ENCODE measurements at regions not wholly inside any gene's neighbourhood (a gene's known extent, or its start where the extent isn't known, plus 50 kb on each side); places are given as distances from the start of the nearest gene placed in this dataset.
"Not testable (repeated sequence)": the region's sequence is repeated elsewhere in the genome, so short reads cannot be mapped to it uniquely, and the experiment has no call there.

DNA sequence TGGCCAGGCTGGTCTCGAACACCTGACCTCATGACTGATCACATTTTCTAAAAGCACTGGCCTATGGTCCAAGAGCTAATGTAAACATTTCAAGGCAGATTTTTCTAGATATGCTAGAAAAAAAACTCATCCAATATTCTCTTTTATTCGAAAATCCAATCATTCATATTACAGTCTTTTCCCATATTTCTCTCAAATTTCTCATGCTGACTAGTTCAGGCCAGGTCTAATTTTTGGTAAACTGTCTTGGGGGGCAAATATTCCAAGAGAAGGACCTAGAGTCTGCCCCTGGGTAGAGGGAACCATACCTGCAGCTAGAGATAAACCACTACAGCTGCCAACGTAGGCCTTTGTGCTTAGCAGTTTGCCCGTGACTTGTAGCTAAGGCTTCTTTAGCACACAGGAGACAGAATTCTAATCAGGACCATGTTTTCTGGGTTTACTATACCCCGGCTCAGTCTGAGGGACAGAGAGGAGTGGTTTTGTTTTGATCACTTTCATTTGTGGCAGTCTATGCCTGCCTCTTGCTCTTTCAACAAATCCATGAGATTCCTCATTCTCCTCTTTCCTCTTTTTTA, 71.8 kb upstream of the CITED2 start:
- no peak for DNase-seq (ENCODE audit: low read depth)

DNA sequence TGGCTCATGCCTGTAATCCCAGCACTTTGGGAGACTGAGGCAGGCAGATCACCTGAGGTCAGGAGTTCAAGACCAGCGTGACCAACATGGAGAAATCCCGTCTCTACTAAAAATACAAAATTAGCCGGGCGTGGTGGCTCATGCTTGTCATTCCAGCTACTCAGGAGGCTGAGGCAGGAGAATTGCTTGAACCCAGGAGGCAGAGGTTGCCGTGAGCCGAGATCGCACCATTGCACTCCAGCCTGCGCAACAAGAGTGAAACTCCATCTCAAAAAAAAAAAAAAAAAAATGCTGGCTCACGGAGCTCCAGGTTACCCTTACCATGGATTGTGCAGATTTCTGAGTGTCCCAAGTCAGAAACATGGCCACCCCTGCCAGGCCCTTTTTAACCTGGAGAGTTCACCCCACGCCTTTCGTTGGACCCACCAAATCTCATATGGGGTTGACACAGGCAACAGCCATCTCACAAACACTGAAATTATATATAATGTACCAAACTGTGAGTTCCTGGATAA, 69.9 kb upstream of the CITED2 start:
- not testable (repeated sequence) for DNase-seq (ENCODE audit: low read depth)

DNA sequence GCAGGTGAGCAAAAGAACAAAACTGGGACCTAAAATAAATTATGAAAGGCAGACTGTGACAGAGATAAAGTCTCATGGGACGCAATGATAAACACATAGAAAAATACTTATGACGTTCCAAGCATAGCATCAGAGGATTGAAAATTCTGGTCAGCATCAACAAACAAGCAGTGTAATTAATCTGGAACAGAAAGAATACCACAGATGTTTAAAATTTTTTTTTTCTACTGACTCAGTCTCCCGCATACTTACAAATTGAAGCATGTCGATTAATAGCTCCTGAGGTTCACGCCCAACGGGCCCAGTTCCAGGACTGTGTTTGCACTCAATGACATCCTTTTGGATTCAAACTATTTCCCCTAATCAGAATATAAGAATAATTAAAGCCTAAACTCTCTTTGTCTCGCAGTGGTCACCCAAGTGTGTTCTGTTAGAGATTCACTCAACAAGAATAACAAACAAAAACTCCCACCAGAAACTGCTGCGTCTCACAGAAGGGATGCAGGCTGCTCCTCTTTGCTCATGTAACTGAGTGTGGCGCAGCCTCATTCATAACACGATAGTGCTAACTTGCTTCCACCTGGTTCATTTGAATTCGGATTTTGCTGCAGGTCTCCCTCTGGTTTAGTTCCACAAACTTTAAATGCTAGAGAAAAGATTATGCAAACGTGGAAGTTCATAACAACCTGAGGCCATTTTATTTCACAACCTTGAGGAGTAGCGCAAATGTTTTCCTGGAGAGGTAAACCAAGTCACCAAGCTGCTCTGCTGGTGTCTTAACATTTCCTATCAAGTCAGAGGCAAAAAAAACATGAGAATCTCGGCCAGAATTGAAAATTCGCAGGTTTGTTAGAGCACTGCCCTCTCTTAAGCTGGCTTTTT, 69.0 kb upstream of the CITED2 start:
- no peak for DNase-seq (ENCODE audit: low read depth)

DNA sequence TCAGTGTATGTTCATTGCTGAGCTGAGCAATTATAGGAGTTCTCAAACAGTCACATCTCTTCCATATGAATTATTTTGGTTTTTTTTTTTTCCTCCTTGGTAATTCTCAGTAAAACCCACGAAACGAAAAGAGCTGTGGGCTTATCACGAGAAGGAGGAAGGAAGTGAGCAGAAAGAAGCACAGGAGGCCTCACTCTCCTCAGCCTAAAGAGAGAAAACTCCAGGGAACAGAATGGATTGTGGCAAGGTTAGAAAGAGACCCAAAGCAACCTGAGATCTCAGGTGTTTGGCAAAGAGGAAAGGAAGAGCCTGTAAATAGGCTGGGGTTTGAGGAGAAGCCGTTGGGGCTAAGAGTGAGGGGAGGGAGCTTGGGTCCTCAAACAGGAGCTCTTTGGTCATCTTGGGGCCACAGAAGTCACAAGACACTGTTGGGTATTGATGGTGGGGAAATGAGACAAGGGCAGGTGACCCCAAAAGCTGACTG, 67.8 kb upstream of the CITED2 start:
- no peak for DNase-seq (ENCODE audit: low read depth)

DNA sequence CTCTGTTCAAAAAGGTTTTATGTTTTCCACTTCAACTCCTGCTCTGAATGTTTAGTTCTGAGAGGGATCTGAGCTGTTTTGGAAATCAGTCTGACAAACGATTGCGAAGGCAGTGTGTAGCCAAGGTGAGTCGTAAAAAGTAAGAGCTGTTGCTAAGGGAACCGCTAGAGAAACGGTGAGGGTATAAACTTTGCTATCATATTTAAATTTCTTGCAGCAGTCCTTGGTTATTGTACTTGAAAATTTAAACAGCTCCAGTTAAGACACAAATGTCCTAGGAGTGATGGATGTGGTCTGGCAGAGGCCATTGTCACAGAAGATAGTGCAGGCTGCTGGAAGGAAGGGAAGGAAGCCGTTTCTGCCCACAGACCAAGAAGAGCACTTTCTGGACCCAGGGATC, 64.9 kb upstream of the CITED2 start:
- DNase-seq (ENCODE audit: low read depth) = no peak

DNA sequence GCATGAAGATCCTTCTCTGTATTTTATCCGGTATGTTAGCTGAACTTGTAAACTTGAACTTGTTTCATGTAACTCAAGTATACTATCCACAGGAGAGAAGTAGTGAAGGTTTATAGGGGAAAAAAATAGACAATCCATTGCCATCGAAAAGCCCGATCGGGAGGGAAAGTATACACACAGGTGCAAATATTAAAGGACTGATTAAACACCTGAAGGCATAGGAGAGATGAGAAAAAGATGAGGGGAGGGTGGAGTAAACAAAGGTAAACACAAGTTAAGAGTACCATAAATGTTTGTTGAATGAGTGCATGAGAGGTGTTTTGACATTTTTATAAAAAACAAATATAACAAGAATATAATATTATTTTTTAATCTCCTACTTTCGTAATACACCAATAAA, 64.3 kb upstream of the CITED2 start:
- no peak for DNase-seq (ENCODE audit: low read depth)

DNA sequence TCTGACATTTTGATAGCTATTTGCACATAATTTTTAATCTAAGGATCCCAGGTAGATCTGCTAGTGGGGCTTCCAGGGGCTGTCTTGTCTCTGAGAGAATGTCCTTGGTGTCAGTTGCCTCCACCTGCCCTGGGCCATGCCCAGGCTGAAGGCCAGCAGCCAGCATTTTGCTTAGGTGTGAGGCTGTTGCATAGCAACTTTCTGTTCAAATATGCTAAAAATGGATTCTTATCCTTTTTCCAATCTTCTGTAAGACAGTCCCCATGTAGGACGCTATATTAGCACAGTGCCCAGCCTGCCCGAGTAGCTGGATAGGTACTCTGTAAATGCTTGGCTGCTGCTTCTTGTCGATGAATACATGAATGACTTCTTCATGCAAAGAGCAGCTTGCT, 62.5 kb upstream of the CITED2 start:
- DNase-seq (ENCODE audit: low read depth) = no peak

DNA sequence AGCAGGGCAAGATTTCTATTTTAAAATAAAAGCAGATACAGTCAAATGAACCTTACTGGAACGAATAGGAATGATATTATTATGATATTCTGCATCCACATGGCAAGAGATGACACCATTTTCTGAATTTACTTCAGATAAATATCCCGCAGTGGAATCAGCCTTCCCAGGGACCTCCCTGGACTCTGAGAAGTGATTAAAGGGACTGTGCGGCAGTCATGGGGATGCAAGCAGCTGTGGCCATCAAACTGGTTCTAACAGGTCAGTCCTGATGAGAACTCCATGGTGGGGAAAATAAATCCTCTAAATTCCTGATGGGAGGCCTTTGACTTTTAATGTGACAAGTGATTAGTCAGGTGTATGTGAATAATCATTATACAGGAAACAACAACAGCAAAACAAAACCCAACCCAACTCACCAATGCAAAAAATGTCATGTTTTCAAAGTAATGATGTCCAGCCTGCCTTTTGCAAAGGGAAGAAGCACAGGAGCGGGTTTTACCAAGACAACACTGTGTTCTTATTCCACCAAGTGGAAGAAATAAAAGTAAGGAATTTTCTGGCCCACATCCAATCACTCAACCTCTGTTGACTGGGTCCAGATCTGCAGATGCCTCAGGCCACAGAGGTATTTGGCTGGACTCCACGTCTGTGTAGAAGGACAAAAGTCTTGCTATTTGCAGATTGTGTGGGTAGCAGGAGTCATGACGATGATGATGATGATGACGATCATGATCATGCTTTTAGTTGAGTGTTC, 61.9 kb upstream of the CITED2 start:
- peak; percentile 77 for DNase-seq (ENCODE audit: low read depth)

DNA sequence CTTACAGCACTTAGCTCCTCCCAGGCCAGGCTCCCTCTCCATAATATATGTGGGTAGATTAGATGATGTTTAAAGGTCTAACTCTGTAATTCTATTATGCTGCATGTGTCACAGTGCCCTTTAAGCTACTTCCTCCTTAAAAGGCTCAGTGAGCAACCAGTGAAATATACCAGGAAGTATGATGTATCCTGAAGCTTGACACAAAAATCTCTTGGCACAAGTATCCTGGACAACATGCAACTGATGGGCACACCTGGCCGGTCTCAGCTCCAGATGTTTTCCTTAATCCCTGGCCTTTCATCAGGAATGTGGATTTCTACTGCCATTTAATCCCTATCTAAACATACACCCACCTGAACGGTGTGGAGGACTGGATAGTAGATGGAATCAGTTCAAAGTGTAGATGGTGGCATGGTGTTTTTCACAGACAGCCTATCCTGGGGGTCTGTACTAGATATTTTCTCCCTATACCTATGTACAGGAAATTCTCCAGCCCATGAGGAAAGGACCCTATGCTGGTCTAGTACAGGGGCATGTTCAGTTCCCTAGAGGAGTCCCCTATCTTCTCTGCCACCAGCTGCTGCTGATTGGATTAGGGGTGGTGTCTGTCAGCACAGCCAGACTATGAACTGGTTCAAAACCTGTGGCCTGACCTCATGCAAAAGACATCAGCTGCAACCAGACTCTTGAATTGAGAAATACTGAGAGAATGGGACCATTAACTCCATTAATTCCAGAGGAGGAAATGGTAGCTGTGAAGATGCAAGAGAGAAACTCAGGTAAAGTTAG, 59.4 kb upstream of the CITED2 start:
- DNase-seq (ENCODE audit: low read depth) = peak; percentile 21

DNA sequence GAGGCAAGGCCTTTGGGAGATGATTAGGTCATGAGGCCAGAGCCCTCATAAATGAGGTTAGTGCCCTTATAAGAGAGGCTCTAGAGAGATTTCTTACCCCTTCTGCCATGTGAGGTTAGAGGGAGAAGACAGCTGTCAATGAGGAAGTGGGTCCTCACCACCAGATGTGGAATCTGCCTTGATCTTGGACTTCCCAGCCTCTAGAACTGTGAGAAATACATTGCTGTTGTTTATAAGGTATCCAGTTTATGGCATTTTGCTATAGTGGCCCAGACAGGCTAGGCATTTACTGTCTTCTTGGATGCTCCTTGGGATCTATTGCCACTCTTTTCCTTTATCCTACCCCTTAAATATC, 57.1 kb upstream of the CITED2 start:
- no peak for DNase-seq (ENCODE audit: low read depth)

DNA sequence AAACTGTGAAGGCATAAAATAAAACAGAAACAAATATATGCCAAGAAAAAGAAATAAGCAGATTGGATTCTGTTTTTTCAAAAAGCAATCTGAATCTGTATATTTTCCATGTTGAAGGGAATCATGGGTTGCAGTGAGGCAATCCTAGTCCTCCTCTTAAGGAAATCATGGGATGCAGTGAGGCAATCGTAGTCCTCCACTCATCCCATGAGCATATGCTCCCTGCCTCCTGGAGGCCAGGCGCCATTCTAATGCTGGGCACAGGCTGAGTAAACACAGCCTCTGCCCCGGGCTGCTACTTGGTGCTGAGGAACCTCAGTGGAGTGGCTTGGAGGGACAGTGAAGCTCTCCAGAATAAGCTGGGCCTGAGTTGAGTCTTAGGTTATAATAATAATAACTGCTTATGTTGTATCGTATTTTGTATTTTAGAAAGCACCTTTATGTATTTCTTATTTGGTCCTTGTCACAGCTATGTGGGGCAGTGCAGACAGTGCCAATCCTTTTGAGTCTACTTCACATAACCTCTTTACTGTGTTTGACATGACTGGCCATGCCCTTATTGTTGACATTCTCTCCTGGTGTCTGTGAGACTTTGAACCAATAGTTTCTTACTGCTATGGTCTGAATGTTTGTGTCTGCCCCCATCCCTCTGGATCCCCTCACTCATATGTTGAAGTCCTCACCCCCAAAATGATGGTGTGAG, 56.6 kb upstream of the CITED2 start:
- DNase-seq (ENCODE audit: low read depth) = no peak

DNA sequence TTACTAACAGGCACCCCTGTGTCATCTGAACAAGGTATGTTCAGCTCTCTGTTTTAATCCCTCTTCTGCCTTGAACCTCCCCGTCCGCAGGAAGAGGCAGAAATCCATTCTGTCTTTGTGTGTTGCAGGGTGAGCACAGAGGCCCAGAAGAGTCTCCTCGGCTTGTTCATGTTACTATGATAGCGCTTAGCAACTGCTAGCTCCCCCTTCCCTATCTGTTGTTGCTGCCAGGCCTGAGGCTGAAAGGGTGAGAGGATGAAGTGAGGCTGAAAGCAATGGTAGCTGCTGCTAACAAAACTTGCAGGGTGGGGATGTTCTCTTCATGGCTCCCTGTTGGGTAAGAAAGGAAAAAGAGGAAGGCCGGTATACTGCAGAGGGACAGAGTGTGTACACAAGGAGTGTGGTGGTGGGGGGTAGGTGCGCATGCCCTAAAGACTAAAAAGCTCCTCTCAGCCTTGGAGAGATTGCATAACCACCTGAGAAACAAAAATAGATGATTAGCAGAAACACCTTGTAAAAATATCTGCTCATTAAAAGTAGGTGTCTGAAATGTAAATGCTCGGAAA, 55.2 kb upstream of the CITED2 start:
- no peak for DNase-seq (ENCODE audit: low read depth)

DNA sequence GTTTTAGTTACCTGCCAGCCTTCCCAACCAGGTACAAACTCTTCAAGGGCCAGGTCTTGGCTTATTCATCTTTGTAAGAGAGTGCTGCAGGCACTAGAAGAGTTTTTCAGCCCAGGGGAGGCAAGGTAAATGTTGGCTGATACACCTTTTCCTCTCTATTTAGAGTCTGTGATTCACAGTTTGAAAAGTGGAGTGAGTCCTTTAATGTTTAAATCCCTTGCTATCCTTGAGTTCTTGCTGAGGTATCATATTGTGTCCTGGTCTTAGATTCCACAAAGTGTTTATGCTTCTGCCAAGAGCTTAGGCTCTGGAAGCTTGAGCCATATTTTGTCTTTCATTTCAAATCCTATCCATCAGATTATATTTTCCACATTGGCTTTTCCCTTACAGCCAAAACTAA, 52.8 kb upstream of the CITED2 start:
- no peak for DNase-seq (ENCODE audit: low read depth)

DNA sequence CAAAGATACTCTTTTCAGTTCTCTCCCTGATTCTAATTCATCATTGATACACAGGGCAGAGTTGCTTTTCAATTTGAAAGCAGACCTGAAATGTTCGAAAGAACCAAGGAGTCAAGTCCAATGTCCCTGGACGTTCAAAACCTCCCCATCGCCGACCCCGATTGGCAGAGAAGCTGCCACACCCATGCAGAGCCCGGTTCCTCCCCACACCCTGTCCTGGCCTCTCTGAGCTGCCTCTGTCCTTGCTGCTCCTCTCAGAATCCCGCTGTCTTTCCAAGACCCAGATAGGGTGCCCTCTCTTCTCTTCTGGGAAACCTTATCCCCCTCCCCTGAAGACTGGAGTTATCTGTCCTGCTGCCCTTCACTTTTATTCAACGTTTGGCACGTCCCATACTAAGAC, 52.3 kb upstream of the CITED2 start:
- DNase-seq (ENCODE audit: low read depth) = no peak

DNA sequence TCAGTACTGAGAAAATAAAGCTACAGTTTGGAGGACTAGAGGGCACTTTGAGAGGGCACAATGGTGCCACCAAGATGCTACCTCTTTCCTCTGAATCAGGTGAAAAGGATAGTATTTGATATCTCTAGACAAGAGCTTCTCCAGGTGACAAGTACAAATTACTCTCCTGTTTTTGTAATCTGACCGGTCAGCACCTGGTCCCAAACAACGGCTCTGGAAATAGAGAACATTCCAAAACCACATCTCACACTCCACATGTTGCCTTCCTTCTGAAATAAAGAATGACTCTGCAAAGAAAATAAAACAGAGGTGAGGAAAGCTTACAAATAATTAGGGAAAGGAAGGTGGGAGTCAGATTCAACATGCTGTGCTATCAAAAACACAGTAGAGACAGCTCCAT, 51.3 kb upstream of the CITED2 start:
- peak; percentile 25 for DNase-seq (ENCODE audit: low read depth)

DNA sequence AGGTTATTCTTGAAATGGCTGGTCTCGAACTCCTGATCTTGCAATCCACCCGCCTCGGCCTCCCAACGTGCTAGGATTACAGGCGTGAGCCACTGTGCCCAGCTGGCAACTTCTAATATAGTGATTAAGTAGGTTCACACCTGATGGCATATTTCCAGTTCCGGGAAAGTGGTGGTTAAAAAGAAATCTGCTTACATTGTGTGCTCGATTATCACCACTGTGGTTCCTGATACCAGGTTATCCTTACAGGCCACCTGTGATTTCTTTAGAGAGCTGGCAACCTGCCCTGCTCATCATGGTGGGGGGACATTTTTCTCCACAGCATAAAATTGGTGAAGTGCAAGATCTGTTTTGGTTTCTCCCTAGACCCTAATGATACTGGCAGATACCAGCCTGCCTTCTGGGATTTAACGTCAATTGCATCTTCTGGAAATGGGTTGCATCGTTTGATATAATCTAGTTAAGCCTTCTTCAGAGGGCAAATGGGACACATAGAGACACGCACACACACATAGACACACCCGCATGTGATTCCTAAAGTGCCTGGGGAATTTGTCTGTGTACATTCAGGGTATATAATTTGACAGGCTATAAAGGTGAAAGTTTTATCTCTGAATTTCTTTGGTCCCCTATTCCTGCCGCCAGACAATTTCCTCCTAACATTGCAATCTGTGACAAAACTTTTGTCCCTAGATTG, 49.7 kb upstream of the CITED2 start:
- no peak for DNase-seq (ENCODE audit: low read depth)

Data from myocyte (in vitro differentiated cells).